ENCODE measurements at regions not wholly inside any gene's neighbourhood (a gene's known extent, or its start where the extent isn't known, plus 50 kb on each side); places are given as distances from the start of the nearest gene placed in this dataset.
"Not testable (repeated sequence)": the region's sequence is repeated elsewhere in the genome, so short reads cannot be mapped to it uniquely, and the experiment has no call there.

DNA sequence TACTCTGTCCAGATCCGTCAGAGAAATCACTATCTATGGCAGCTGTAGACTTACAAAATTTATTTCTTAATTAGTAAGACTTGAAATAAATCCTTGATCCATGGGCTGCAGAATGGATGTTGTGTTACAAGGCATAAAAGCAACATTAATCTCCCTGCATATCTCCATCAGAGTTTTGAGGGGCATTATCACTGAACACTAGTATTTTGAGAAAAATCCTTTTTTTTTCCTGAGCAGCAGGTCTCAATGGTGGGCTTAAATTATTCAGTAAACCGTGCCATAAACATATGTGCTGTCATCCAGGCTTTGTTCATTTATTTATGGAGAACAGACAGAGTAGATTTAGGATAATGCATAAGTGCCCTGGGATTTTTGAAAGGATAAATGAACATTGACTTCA lies 457.9 kb upstream of the CTSO start:
- DNase-seq: no peak

DNA sequence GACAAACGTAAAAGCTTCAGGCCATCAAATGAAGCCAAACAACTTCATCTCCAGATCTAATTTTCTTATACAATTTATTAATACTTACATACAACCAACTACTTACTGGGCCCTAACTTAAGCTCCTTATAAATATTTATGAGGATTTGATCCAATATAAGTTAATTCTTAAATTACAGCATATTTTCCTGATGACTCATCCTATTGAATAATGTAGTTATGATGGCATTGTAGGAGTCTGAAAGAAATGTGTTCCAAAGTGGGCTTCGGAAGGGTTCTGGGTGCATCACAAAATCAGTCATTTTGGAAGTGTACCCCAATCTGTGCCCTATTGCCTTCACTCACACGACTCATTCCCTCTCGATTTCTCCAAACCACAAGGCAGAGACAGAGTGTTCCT lies 455.1 kb upstream of the CTSO start:
- DNase-seq: no peak

DNA sequence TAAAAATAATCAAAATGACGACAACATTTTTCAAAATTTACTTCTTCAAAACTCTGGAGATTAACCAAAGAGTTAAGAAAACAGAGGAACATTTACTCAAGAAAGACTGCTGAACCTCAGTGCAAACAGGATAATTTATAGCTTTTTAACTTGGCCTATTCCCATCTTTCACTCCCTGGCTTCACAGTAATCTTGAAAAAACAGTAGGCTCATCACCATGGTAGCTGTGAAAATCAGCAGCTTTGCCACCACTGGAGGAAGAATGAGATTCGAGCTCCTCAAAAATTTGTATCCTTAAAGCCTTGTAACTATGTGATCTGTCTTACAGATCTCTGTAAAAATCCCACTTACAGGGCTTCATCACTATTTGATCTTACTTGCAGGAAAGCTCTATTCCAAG lies 447.7 kb upstream of the CTSO start:
- DNase-seq: no peak

DNA sequence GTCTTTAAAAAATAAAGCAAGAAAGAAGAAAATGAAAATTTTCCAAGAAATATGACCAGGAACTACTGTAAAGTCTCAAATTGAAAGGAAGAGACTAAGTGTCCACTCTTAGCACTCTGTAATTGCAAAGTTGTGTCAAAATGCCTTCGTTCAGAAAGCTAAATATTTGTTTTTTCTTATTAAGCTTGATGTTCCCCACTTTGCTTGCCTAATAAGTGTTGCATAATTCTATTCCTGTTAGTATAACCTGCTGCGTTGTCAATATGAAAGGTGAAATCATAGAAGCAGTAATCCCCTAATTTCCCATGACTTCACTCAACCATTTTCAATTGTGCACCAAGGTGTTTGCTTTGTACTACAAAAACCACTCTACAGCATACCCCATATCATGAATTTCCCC lies 442.9 kb upstream of the CTSO start:
- DNase-seq: no peak

DNA sequence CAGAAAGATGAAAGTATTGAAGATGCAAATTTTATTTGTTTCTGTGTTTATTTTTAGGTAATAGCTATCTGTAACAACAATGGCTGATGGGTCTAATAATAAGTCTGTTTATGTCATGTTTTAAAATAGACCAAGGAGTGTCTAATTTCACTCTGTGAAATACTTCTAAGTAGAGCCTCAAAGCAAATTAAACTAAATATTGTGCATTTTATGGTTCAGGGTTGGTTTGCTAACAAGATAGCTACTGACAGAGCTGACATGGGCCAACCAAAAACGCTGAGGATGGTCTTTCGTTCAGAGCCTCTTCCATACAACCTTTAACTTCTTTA lies 437.6 kb upstream of the CTSO start:
- no peak for DNase-seq

DNA sequence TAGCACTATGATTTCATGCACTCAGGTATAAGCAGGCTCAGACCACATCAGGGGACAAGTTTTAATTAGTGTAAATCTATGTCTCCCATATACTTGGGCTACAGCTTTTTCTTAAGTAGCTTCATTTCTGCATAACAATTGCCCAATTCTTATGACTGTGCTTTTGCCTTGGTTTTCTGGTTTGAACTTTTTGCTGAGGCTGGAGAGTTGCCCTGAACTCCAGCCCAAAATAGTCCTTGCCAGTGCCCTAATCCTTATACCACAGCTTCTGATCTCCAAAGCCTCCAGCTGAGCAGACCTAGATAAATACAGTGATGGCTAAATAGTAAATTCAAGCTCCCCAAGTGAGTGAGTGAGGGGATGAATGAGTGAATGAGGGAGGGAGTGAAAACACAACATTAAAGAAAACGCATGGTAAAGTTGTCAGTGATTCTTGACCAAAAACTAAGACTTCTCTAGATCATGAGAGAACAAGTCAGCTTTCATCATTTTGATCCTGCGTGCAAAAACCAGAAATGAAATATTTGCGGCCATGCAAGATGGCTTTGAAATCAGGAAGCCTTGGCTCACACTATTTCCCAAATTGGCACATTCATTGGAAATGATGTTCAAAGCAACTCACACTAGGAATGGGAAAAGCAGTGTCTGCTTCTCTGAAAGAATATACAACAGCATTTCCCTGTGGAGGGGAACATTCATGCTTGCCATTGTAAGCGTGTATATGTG lies 437.1 kb upstream of the CTSO start:
- no peak for DNase-seq

DNA sequence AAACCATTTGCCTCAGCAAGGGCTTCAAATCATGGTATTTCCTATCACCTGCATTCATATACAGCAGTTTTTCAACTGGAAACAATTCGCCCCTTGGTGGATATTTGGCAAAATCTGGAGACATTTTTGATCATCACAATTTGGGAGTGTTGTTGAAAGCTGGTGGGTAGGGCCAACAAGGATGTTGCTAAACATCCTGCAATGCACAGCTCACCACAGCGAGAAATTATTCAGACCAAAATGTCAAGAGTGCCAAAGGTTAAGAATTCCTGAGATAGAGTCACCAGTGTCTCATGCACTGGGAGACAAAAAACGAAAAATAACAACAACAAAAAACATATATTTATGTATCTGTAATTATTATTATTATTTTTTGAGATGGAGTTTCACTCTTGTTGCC lies 435.2 kb upstream of the CTSO start:
- DNase-seq: no peak

DNA sequence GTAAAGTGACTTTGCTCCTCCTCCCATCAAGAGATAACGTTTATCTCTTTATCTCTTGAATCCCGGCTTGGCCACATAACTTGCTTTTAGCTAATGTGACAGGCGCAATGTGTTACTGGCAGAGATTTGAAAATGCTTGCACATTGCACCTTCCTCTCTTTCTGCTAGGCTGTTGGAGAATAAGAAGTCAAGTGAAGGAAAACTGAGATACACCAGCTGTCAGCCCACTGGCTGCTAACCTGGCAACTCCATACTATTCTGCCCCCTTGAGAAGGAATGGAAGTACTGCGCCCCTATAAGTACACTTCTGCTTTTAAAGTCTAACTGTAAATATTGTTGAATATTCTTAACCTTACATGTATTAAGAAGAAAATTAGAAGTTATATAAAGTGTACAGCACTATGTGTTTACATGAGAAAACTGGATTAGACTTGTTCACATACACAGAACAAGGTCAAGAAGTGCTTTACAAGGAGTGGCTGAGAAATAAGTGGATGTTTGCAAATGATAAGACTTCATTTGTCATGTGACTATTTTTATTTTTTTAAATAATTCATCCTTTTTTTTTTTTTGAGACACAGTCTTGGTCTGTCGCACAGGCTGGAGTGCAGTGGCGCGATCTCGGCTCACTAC lies 424.5 kb upstream of the CTSO start:
- peak; percentile 55 to 78 for DNase-seq

DNA sequence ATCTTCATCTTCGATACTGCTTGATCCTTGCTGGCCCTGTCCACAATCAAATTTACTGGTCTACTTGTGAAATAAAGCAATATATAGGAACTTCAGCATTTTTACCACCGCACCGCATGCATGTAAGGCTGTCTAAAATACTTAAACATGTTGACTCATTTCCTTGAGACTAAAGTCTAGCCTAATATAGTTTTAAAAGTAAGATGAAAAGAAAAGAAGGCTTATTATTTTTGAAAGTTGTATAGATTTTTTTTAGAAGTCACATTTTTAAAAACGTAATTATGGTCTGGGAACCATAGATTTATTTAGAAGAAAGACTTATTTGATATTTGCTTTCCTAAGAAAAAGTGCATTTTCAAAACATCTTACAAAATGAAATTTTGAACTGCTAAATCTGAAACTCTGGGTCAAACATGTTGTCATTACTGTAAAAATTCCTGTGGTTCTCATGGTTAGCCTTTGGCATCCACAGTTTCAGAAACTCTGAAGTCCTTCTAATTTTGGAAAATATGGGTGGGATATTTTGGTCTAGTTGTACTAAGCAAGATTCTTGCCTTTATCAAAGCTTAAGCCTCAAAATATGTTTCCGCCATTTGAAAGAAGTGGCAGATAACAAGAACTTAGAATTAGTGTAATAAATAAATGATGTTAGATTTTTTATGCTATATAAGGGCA lies 423.5 kb upstream of the CTSO start:
- no peak for DNase-seq

DNA sequence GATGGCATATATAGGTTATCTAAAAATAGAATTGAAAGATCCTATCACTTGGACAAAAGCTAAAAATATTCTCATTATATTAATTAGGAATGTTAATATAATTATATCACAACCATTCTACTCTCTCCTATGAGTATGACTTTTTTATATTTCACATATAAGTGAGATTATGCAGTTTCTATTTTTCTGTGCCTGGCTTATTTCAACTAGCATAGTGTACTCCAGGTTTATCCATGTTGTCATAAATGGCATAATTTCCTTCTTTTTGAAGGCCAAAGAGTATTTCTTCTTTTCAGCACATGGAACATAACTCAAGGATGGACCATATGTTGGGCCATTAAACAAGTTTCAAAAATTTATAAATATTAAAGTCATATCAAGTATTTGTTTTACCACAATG lies 421.2 kb upstream of the CTSO start:
- DNase-seq: no peak

DNA sequence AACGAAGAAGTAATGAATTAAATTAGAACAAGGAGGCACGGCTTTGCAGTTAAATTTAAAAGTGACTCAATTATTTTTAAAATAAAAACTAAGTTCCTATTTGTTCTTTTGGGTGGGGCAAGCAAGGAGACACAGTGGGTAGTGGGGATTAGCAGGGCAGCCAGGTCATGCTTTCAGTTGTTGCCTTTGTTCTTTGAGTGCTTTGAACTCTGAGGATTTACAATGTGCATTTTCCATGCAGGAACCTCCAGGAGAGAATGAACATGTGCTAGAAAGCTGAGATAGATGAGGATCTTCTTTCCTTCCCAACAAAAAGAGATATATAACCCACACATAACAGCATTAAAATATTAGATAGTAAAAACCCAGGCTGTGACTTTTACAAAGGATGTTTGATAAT lies 420.4 kb upstream of the CTSO start:
- DNase-seq: no peak

DNA sequence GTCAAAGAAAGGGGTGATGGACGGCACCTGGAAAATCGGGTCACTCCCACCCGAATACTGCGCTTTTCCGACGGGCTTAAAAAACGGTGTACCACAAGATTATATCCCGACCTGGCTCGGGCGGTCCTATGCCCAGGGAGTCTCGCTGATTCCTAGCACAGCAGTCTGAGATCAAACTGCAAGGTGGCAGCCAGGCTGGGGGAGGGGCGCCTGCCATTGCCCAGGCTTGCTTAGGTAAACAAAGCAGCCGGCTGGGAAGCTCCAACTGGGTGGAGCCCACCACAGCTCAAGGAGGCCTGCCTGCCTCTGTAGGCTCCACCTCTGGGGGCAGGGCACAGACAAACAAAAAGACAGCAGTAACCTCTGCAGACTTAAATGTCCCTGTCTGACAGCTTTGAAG lies 413.8 kb upstream of the CTSO start:
- not testable (repeated sequence) for DNase-seq

DNA sequence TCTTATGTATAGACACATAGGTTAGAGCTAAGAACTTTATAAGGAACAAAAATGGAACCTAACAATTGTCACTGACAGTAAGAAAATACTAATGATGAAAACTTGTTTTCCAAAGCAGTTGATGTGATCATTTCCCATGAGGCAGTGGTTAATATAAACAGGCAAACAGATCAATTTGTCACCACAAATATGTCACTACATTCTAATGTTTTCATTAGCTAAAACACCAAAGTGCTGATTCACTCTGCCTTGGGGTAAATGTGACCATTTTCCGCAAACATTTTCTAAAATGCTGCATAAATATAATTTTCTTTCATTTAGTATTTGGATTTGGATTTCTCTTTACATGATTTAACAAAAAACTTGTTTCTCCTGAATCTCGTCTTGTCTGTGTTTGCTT lies 408.9 kb upstream of the CTSO start:
- no peak for DNase-seq

DNA sequence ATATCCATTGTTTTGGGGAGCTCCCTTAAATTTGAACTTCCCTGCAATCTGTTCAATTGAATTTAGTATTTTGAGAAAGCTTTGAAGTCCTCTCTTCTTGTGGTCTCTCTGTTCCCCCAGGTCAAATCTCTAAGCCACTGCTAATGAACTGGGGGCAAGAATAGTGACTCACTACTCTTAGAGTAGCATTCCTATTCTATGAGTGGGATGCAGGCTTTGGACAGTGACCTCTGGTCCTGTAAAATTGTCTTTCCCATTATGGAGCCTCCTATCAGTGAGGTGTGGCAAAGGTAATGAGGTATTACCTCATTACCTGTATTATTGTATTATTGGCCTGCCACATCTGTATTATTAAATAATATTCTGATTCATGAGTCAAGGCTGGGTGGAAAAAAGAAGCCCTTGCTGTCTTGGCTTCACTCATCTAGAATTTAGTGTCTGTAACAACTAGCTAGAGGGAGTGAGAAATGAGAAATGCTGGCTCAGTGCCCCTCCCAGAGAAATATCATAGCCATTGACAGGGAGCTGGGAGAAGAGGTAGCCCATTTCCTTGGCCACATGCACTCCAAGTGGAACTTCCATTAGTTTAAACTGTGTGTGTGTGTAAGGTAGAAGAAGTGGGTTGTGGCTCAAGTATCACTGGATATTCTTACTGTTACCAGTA lies 393.9 kb upstream of the CTSO start:
- DNase-seq: no peak

DNA sequence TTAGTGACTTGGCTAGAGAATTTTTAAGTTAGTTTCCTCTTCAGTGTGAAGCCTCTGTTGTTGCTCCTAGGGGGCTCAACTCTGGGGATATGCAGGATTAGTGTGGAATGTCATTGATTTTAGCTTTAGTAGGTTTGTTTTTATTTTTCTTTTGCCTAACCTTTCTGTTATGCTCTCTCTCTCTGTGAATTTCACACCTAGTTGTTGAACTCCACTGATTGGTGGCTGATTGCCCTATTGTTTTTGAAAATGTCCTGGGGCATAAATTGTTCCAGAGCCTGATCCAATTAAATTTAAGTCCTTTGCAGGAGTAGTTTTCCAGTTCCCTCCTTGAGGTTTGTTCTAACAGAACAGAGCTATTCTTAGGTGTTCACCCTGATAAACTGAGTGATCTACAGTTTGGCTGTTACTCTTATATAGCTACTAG lies 393.3 kb upstream of the CTSO start:
- DNase-seq: no peak

DNA sequence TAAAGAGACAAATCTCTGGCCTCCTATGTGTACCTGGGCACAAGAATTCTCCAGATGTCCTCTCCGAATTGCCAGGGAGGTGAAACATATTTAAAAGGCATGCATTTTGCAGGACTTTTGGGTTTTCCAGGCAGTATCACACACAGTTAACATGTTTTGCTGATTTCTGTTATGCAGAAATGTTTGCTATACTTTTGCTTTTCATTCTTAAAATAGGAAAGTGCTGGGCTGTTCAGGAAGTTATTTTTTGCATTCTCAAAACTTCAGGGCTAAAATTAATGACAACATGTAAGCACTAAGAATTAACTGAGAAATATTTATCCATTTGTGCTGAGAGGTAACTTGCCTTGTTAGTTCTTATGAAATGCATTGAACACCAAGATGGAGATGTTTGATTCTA lies 390.7 kb upstream of the CTSO start:
- no peak for DNase-seq

DNA sequence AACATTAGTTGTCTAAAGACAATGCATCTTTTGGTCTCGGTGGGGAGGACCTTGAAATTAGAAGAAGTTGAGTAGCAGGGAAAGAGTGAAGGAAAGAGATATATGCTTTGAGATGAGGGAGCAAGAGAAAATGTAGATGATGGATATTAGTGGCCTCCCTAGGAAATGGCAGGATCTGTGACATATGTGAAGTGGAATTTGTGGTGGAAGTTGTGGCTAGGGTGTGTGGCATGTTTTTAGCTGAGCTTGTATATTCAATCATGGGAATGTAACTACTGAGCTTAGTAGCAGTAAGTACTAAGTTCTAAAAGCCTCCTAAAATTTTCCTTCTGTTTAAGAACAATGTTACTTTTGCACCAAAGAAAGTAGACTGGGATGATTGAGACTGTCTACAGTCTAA lies 382.8 kb upstream of the CTSO start:
- no peak for DNase-seq

DNA sequence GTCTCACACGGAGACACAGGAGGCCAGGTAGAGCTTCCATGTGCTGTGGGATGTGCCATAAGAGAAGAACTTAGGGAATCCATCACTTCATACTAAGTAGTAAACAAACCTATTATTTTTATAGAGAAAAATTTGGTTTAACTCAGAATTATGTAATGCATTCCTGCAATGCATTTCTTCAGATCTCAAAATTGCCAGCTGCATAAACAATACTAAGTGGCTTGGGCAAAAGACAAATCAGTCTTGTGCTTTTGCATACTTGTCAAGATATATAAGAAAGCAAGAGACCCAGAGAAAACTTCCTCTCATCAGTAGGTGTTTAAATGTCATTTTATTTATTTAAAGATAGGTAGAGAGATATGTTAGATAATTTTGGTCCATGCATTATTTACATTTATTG lies 382.1 kb upstream of the CTSO start:
- no peak for DNase-seq

DNA sequence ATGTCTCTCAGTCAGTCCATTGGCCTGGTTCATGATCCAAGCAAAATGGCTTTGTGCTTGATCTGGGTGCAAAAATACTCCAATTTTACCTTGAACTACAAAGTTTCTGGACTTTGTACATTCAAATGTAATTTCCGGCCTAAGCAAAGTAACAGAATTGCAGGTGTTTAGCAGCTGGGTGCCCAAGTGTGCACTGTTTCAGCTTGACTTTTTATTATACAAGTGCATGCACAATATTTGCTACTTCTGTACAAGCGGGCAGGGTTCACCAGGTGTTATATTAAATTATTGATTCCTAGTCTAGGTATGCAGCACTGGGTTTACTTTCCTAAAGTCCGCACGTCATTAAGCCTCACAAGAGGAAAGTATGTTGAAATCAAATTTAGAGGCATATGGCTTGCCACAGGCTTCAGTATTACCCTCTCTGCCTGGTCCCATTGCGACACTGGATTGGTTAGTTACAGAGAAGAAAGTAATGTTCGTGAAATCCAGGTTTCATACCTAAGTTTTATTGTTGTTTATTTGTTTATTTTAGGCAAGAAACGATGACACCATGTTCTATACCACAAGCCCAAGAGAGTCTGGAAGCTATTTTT lies 376.9 kb upstream of the CTSO start:
- DNase-seq: no peak

DNA sequence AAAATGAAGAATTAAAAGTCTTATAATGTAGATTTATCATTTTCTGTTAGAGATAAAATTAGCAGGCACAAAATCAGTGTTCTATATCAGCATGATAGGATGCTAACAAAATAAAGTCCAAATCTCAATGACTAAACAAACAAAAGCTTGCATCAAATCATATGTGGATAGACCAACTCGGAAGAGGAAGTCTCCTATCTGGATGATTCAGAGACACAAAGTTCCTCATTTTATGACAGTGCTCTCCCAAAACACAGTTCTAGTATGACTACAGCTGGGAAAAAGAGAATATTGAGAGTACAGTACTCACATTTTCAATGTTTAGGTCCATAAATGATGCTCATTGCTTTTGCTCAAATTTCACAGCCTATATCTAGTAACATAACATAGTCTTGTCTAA lies 376.1 kb upstream of the CTSO start:
- no peak for DNase-seq

DNA sequence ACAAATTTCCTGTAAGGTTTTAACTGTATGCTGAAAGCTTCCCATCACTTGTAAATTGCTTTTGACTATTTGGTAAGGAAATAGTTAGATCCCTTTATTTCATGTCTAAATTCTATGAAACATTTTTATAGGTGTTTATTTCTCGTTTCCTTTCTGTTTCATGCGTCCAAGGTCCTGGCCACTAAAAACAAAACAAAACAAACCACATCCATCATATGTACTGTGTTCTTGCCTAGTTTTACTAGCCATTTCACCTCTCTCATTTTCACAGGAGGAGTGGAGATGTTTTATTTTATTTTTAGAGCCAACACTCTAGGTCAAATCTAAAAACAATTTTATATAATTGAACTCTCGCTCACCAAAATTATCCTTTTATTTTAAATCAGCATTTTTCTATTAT lies 375.2 kb upstream of the CTSO start:
- no peak for DNase-seq

DNA sequence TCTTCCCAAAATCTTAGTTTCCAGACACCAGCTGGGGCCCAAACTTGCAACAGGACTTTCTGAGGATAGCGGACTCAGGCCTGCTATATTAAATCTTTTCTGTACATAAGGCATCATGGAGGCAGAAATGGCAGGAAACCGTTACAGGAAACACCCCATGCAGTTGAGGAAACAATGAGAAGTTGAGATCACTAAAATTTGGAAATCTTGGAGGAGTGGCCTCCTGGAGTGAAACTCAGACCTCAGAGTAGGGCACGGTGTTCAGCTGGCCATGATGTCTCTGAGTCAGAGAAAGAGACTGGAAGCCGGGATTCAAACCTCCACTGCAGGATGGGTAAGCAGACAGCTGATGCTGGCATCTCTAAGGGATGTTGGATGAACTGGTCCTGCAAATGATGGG lies 372.6 kb upstream of the CTSO start:
- DNase-seq: no peak

DNA sequence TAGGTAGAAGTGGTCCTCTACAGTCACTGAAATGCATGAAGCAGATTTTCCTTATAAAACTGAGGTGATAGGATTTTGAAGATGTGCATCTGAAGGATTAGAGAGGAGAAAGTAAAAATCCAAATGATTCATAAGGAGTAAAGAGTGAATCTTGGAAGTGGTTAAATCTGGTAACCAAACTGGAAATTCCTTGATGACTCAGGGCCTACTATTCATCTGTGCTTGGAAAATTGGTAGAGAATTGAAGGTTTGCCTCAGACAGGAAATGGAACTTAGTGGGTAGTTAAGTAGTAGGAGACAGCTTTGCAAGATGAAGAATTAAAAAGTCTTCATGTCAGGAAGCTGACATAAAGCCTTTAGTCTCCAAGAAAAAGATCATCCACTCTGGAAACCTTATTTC lies 368.9 kb upstream of the CTSO start:
- no peak for DNase-seq
